ENCODE measurements at regions not wholly inside any gene's neighbourhood (a gene's known extent, or its start where the extent isn't known, plus 50 kb on each side); places are given as distances from the start of the nearest gene placed in this dataset.

- TF ChIP-seq CTCF (conservative IDR thresholded peaks at IDR 0.05 in 1 of 2, IDR thresholded peaks at IDR 0.05 in 1 of 2; ENCODE audit: low read depth in 1 of 2, low read length in 2 of 2) (no peak), EZH2 (IDR thresholded peaks at IDR 0.05; ENCODE audit: low read length, missing control alignments) (no peak)
These were observed 618.7 kb downstream of the PKHD1 start for GRCh38 chr6:51468704-51469103.
